ENCODE measurements at regions not wholly inside any gene's neighbourhood (a gene's known extent, or its start where the extent isn't known, plus 50 kb on each side); places are given as distances from the start of the nearest gene placed in this dataset.

- no peak for DNase-seq
Measured at GRCh38 chr1:222095606-222096475, 354.0 kb upstream of the DUSP10 start.

GRCh38 chr1:222093518-222093917, 351.6 kb upstream of the DUSP10 start:
- DNase-seq: no peak

- no peak for DNase-seq
Measured at GRCh38 chr1:222090103-222090502, 348.2 kb upstream of the DUSP10 start.

- no peak for DNase-seq
Measured at GRCh38 chr1:222087221-222087920, 345.5 kb upstream of the DUSP10 start.

- no peak for DNase-seq
Measured at GRCh38 chr1:222084996-222085395, 343.1 kb upstream of the DUSP10 start.

- no peak for DNase-seq
Measured at GRCh38 chr1:222084048-222084447, 342.2 kb upstream of the DUSP10 start.

- DNase-seq: no peak
Measured at GRCh38 chr1:222081859-222082258, 340.0 kb upstream of the DUSP10 start.

GRCh38 chr1:222079566-222079965, 337.7 kb upstream of the DUSP10 start:
- no peak for DNase-seq

- no peak for DNase-seq
Measured at GRCh38 chr1:222077206-222077605, 335.3 kb upstream of the DUSP10 start.

- DNase-seq: no peak
Measured at GRCh38 chr1:222074317-222074716, 332.4 kb upstream of the DUSP10 start.

- no peak for DNase-seq
Measured at GRCh38 chr1:222073307-222073995, 331.6 kb upstream of the DUSP10 start.

GRCh38 chr1:222071387-222071786, 329.5 kb upstream of the DUSP10 start:
- DNase-seq: no peak

GRCh38 chr1:222068937-222069336, 327.0 kb upstream of the DUSP10 start:
- no peak for DNase-seq

GRCh38 chr1:222068101-222068500, 326.2 kb upstream of the DUSP10 start:
- no peak for DNase-seq

- no peak for DNase-seq
Measured at GRCh38 chr1:222066539-222066938, 324.6 kb upstream of the DUSP10 start.

GRCh38 chr1:222065234-222065633, 323.3 kb upstream of the DUSP10 start:
- no peak for DNase-seq

GRCh38 chr1:222064388-222065211, 322.7 kb upstream of the DUSP10 start:
- no peak for DNase-seq

- DNase-seq: no peak
Measured at GRCh38 chr1:222062640-222063039, 320.8 kb upstream of the DUSP10 start.

GRCh38 chr1:222061711-222062359, 319.9 kb upstream of the DUSP10 start:
- DNase-seq: no peak

- DNase-seq: no peak
Measured at GRCh38 chr1:222060210-222060916, 318.5 kb upstream of the DUSP10 start.

- DNase-seq: no peak
Measured at GRCh38 chr1:222058249-222058648, 316.4 kb upstream of the DUSP10 start.

- DNase-seq: no peak
Measured at GRCh38 chr1:222057162-222057561, 315.3 kb upstream of the DUSP10 start.
